LNCAP (cell line): ENCODE measurements at regions not wholly inside any gene's neighbourhood (a gene's known extent, or its start where the extent isn't known, plus 50 kb on each side); places are given as distances from the start of the nearest gene placed in this dataset.

Experiments used
- TF ChIP-seq, protein P1 (sequence below): fragments of 450-650 bp; IDR thresholded peaks from 2 replicates; pipeline ENCODE4 v1.5.1; 2017; ENCODE audit warnings: mild to moderate bottlenecking

- TF ChIP-seq, protein P1, sequence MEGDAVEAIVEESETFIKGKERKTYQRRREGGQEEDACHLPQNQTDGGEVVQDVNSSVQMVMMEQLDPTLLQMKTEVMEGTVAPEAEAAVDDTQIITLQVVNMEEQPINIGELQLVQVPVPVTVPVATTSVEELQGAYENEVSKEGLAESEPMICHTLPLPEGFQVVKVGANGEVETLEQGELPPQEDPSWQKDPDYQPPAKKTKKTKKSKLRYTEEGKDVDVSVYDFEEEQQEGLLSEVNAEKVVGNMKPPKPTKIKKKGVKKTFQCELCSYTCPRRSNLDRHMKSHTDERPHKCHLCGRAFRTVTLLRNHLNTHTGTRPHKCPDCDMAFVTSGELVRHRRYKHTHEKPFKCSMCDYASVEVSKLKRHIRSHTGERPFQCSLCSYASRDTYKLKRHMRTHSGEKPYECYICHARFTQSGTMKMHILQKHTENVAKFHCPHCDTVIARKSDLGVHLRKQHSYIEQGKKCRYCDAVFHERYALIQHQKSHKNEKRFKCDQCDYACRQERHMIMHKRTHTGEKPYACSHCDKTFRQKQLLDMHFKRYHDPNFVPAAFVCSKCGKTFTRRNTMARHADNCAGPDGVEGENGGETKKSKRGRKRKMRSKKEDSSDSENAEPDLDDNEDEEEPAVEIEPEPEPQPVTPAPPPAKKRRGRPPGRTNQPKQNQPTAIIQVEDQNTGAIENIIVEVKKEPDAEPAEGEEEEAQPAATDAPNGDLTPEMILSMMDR, result no peak
These were observed 581.0 kb downstream of the REEP3 start for GRCh38 chr10:64102264-64102633.

- TF ChIP-seq, protein P1, result no peak
These were observed 581.7 kb downstream of the REEP3 start for GRCh38 chr10:64102916-64103315.

DNA sequence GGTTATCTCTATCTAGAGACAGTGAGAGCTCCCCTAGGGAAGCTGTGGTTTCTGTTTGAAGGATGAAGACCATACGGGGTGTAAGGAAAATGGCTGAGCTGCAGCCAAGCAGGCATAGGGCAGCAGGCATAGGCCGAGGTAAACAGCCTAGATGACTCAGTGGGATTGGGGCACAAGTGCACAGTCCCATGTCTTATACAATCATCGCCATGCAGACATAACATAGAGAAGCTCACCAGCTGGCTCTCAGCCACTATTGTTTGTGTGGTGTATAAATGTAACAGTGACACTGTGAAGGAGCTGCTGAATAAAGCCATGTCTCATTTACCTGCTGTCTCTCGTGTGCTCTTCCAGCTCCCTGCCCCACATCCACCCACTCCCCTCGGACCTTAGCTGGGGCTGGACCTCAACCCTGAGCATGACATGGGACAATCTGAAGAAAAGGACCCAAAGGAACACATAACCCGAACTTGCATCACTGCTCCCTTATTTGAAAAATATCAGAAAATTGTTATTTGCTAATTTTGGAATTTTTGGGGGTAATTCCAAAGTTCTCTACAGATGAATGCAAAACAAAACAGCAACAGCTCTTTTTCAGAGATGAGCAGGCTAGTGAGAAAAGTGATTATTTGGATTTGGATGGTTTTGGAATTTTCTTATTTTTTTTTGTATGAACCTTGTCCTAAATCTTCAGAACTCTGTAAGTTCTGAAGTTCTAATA, 582.7 kb downstream of the REEP3 start:
- TF ChIP-seq, protein P1, result no peak

DNA sequence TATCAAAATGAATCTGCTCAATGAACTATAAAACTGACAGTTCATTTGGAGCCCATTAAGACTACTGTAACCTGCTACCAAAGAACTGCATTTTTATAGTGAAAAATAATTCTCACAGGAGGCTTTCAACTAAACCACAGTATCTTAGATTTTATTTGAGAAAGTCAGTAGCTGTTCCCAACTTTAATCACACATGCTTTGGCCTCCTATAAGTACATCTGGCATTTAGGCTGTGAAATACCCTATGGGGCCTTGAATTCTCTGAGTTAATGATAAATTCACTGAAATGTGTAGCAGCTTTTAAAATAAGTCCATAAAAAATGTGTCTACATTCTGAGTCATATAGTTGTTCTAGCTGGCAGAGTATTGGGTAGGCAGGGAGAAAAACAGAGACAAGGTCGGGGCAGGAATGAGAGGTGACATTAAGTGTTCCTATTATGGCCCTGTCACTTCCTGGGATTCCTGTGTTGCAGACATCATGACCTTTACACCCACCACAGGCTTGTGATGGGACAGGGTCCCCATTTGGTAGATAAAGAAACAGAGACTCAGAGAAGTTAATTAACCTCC, 588.8 kb downstream of the REEP3 start:
- TF ChIP-seq, protein P1, result no peak

- TF ChIP-seq, protein P1, result no peak
These were observed 591.6 kb downstream of the REEP3 start for GRCh38 chr10:64112701-64113355.

- TF ChIP-seq, protein P1, result no peak
These were observed 592.2 kb downstream of the REEP3 start for GRCh38 chr10:64113375-64113774.

- TF ChIP-seq, protein P1, result no peak
These were observed 592.6 kb downstream of the REEP3 start for GRCh38 chr10:64113792-64114191.
